ENCODE measurements at regions not wholly inside any gene's neighbourhood (a gene's known extent, or its start where the extent isn't known, plus 50 kb on each side); places are given as distances from the start of the nearest gene placed in this dataset.

- TF ChIP-seq L3MBTL2 (conservative IDR thresholded peaks at IDR 0.05): no peak
- no peak for TF ChIP-seq SP1 (IDR thresholded peaks at IDR 0.05)
- no peak for TF ChIP-seq FOXA1 (IDR thresholded peaks at IDR 0.05)
- no peak for TF ChIP-seq SUZ12 (IDR thresholded peaks at IDR 0.05)
- no peak for TF ChIP-seq TARDBP (IDR thresholded peaks at IDR 0.05)
- no peak for TF ChIP-seq ARNT (IDR thresholded peaks at IDR 0.05)
- TF ChIP-seq ZNF384 (IDR thresholded peaks at IDR 0.05): no peak
- no peak for TF ChIP-seq ELF4 (IDR thresholded peaks at IDR 0.05)
- no peak for TF ChIP-seq BHLHE40 (IDR thresholded peaks at IDR 0.05; ENCODE audit: borderline replicate concordance)
- TF ChIP-seq NFRKB (IDR thresholded peaks at IDR 0.05): no peak
These were observed 110.1 kb upstream of the TLE4 start for GRCh38 chr9:79461712-79462111.
